Psoas muscle (tissue), 7 donors: ENCODE measurements at regions not wholly inside any gene's neighbourhood (a gene's known extent, or its start where the extent isn't known, plus 50 kb on each side); places are given as distances from the start of the nearest gene placed in this dataset.

Source experiments
- ATAC-seq, 4 donors: fragments of 200-7000 bp; cut with Tn5 transposase; one replicate each; pipeline ENCODE4 v1.9.1; 2020; ENCODE audit warnings: moderate library complexity in 3 of 4, mild to moderate bottlenecking in 2 of 4
- DNase-seq, 2 donors: peaks; one replicate each; pipeline ENCODE4 v3.0.0-alpha.2; 2020
- H3K27ac ChIP-seq: fragments of 200-600 bp; one replicate; pipeline ENCODE4 v1.8.0; 2022
- H3K27me3 ChIP-seq, 3 donors: fragments of 200-600 bp in 1 of 3; one replicate each; pipeline versions ENCODE4 v1.6.1 to v1.8.0; 2013 to 2022; ENCODE audit warnings: low read length in 2 of 3, mild to moderate bottlenecking in 2 of 3, moderate library complexity in 1 of 3; ENCODE audit not compliant: insufficient read depth in 3 of 3
- H3K36me3 ChIP-seq, 2 donors: fragments of 200-600 bp in 1 of 2; one replicate each; pipeline versions ENCODE4 v1.6.1 to v1.8.0; 2013 to 2022; ENCODE audit warnings: low read depth in 1 of 2, mild to moderate bottlenecking in 1 of 2, moderate library complexity in 1 of 2; ENCODE audit not compliant: insufficient read depth in 1 of 2
- H3K4me1 ChIP-seq: fragments of 200-600 bp; one replicate; pipeline ENCODE4 v1.8.0; 2022
- H3K4me3 ChIP-seq: fragments of 200-600 bp; one replicate; pipeline ENCODE4 v1.8.0; 2022; ENCODE audit warnings: mild to moderate bottlenecking
- H3K9me3 ChIP-seq: fragments of 200-600 bp; one replicate; pipeline ENCODE4 v1.8.0; 2022
- WGBS, 3 donors: extraction: QIAGEN DNeasy Blood & Tissue Kit; methylation state at CpG; one replicate each; pipeline versions ENCODE4 v1.1.6 to v1.1.7; 2013; 5-methylcytosine and 5-hydroxymethylcytosine counted together
- intact Hi-C, 2 donors: fragments of 100-400 bp; cut with DNase I; formaldehyde crosslinking; loops; one replicate each; pipeline versions ENCODE4 v1.11.0 to v1.14.2; 2022
- TF ChIP-seq, protein P1 (sequence below): fragments of 200-600 bp; IDR thresholded peaks from one replicate; pipeline ENCODE4 v1.8.0; 2022; ENCODE audit warnings: antibody characterized with exemption
- donor health status: healthy with polysubstance abuse.
- donor health status: DM: no; HTN: no; CAD: no; lungs with moderate emphysema.
- donor health status: Bipolar disorder and iron deficiency.
- donor health status: healthy.
- donor health status: DM: yes; HTN: yes; CAD: no.
- donor health status: DM: no; HTN: no; CAD: no.
- donor health status: DM: yes; HTN: yes; CAD: no.

- no peaks in the 10 kb centered on the region for H3K9me3 ChIP-seq
- H3K27me3 ChIP-seq = no peaks in the 10 kb centered on the region
- no peaks in the 10 kb centered on the region for H3K4me1 ChIP-seq
- no peaks in the 10 kb centered on the region for H3K36me3 ChIP-seq
- no peak for DNase-seq
- H3K4me3 ChIP-seq = no peak overlapping the region
- intact Hi-C loops = no loop called here
- ATAC-seq = no peak
- WGBS, 3 donors = 21 to 28% (median 22%) methylated on average over 6 of the region's 6 CpGs
- no peak overlapping the region for H3K27ac ChIP-seq
- TF ChIP-seq, protein P1, sequence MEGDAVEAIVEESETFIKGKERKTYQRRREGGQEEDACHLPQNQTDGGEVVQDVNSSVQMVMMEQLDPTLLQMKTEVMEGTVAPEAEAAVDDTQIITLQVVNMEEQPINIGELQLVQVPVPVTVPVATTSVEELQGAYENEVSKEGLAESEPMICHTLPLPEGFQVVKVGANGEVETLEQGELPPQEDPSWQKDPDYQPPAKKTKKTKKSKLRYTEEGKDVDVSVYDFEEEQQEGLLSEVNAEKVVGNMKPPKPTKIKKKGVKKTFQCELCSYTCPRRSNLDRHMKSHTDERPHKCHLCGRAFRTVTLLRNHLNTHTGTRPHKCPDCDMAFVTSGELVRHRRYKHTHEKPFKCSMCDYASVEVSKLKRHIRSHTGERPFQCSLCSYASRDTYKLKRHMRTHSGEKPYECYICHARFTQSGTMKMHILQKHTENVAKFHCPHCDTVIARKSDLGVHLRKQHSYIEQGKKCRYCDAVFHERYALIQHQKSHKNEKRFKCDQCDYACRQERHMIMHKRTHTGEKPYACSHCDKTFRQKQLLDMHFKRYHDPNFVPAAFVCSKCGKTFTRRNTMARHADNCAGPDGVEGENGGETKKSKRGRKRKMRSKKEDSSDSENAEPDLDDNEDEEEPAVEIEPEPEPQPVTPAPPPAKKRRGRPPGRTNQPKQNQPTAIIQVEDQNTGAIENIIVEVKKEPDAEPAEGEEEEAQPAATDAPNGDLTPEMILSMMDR = no peak
Observed at GRCh38 chr20:53706466-53707370, 113.1 kb upstream of the ZNF217 start.

DNA sequence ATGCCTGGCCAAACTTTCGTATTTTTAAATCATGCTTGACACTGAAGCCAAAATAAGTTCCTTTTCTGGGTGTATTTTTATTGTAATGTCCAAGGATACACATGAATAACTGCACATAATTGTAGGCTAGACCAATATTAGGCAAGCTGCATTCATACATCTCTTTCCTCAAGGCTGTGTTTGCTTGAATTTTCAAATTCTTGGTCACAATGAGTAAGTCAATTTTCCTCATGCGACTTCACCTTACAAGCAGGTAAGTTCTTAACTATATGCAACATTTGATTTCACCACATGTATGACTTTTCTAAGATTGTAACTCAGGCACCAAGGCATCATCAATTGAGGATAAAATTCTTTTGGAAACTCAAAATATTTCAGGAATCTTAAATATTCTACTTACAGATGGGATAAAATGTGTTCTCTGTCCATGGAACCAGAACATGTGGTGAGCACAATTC, 112.4 kb upstream of the ZNF217 start:
- ATAC-seq (no peak), DNase-seq (no peak)
- no peaks in the 10 kb centered on the region for H3K36me3 ChIP-seq
- no peaks in the 10 kb centered on the region for H3K27me3 ChIP-seq
- no peak overlapping the region for H3K4me3 ChIP-seq
- H3K27ac ChIP-seq = no peak overlapping the region
- intact Hi-C loops = no loop called here
- no peaks in the 10 kb centered on the region for H3K9me3 ChIP-seq
- no peaks in the 10 kb centered on the region for H3K4me1 ChIP-seq
- WGBS, 3 donors = 72 to 81% (median 72%) methylated on average over 2 of the region's 2 CpGs
- TF ChIP-seq, protein P1 = no peak

GRCh38 chr20:53702617-53703016, 109.0 kb upstream of the ZNF217 start:
- no peak overlapping the region for H3K27ac ChIP-seq
- 96 to 98% (median 97%) methylated on average over 10 of the region's 10 CpGs for WGBS, 3 donors
- TF ChIP-seq, protein P1 = no peak
- H3K4me1 ChIP-seq = no peaks in the 10 kb centered on the region
- ATAC-seq = no peak
- intact Hi-C loops = no loop called here
- no peaks in the 10 kb centered on the region for H3K36me3 ChIP-seq
- no peaks in the 10 kb centered on the region for H3K9me3 ChIP-seq
- H3K27me3 ChIP-seq = no peaks in the 10 kb centered on the region
- no peak overlapping the region for H3K4me3 ChIP-seq
- no peak for DNase-seq

GRCh38 chr20:53699906-53700305, 106.3 kb upstream of the ZNF217 start:
- no peak for ATAC-seq
- DNase-seq = no peak
- intact Hi-C loops = no loop called here
- H3K27ac ChIP-seq = no peak overlapping the region
- H3K27me3 ChIP-seq = no peaks in the 10 kb centered on the region
- TF ChIP-seq, protein P1 = no peak
- H3K4me3 ChIP-seq = no peak overlapping the region
- no peaks in the 10 kb centered on the region for H3K4me1 ChIP-seq
- no peaks in the 10 kb centered on the region for H3K36me3 ChIP-seq
- no peaks in the 10 kb centered on the region for H3K9me3 ChIP-seq
